Heart left ventricle (tissue), 16 donors: ENCODE measurements at regions not wholly inside any gene's neighbourhood (a gene's known extent, or its start where the extent isn't known, plus 50 kb on each side); places are given as distances from the start of the nearest gene placed in this dataset.

Source experiments
- ATAC-seq, 4 donors: fragments of 200-7000 bp; cut with Tn5 transposase; one replicate each; pipeline ENCODE4 v1.9.1; 2020 to 2022; ENCODE audit warnings: moderate library complexity in 4 of 4, mild to moderate bottlenecking in 3 of 4, moderate number of reproducible peaks in 1 of 4
- DNase-seq, 5 donors: peaks; one replicate each; pipeline ENCODE4 v3.0.0-alpha.2; 2020
- H3K27ac ChIP-seq, 12 donors: fragments of 200-600 bp; sonication (generic) in 4 of 12; one replicate each; pipeline versions ENCODE4 v1.5.0 to v1.8.0; 2016 to 2022; ENCODE audit warnings: mild to moderate bottlenecking in 2 of 12
- H3K27me3 ChIP-seq, 9 donors: fragments of 200-600 bp; sonication (generic) in 2 of 9; one replicate each; pipeline versions ENCODE4 v1.5.1 to v1.8.0; 2016 to 2022; ENCODE audit warnings: mild to moderate bottlenecking in 3 of 9
- H3K36me3 ChIP-seq, 9 donors: fragments of 200-600 bp; sonication (generic) in 2 of 9; one replicate each; pipeline versions ENCODE4 v1.5.0 to v1.8.0; 2018 to 2022; ENCODE audit warnings: mild to moderate bottlenecking in 2 of 9
- H3K4me1 ChIP-seq, 12 donors: fragments of 200-600 bp; sonication (generic) in 4 of 12; one replicate each; pipeline versions ENCODE4 v1.5.0 to v1.8.0; 2016 to 2022; ENCODE audit warnings: mild to moderate bottlenecking in 3 of 12
- H3K4me3 ChIP-seq, 12 donors: fragments of 200-600 bp; sonication (generic) in 4 of 12; one replicate each; pipeline versions ENCODE4 v1.5.0 to v1.8.0; 2017 to 2022; ENCODE audit warnings: mild to moderate bottlenecking in 9 of 12, moderate library complexity in 4 of 12
- H3K9me3 ChIP-seq, 12 donors: fragments of 200-600 bp; sonication (generic) in 4 of 12; one replicate each; pipeline versions ENCODE4 v1.5.0 to v1.8.0; 2016 to 2022; ENCODE audit warnings: mild to moderate bottlenecking in 1 of 12
- CTCF ChIP-seq, 12 donors: fragments of 200-600 bp; sonication (generic) in 4 of 12; IDR thresholded peaks; one replicate each; pipeline versions ENCODE4 v1.5.0 to v1.8.0; 2018 to 2022; ENCODE audit warnings: antibody characterized with exemption in 12 of 12, mild to moderate bottlenecking in 5 of 12
- POLR2A ChIP-seq, 2 donors: fragments of 450-650 bp; IDR thresholded peaks; one replicate each; pipeline ENCODE4 v1.6.1; 2017; ENCODE audit warnings: antibody characterized with exemption in 2 of 2, mild to moderate bottlenecking in 2 of 2, moderate library complexity in 2 of 2
- WGBS, 4 donors: extraction: QIAGEN DNeasy Blood & Tissue Kit in 2 of 4; methylation state at CpG; one replicate each; pipeline versions ENCODE4 v1.1.5 to v1.1.7; 2013 to 2018; 5-methylcytosine and 5-hydroxymethylcytosine counted together
- intact Hi-C, 10 donors: fragments of 100-400 bp; cut with DNase I; formaldehyde crosslinking; loops; one replicate each; pipeline versions ENCODE4 v1.11.1 to v1.14.2; 2022
- donor health status: ischemic (EF 13 %, LVEDD 7.1; RV severe dilation, severe dysfunction).
- donor health status: healthy with polysubstance abuse.
- donor health status: DM: no; HTN: yes; CAD: no.
- donor health status: DM: no; HTN: no; CAD: no.
- donor health status: ischemic (EF 25% LVEDD 6.9; RV normal size, moderate dysfunction).
- donor health status: ischemic (EF 25% LVEDD 5.7; RV mildly dilated, moderate dysfunction).
- donor health status: healthy.
- donor health status: DM: yes; HTN: yes; CAD: no.
- donor health status: ischemic (EF 35%, LVEDD 5.7; RV mildly dilated, moderate dysfunction).
- donor health status: nonischemic (EF 11% LVEDD 7.7; RV severe dilation, severe dysfunction).
- donor health status: DM: yes; HTN: yes; CAD: no.
- donor health status: PGD.
- donor health status: ischemic (EF 29% LVEDD 5.4; RV normal size, mild dysfunction).
- donor health status: nonischemic (EF 23%, LVEDD 6.1; RV moderate dilation, normal function).

GRCh38 chr2:44851518-44851917 is 90.0 kb upstream of the SIX3 start:
- ATAC-seq, result no peak
- Histone ChIP-seq H3K9me3 (no peaks in the 10 kb centered on the region), H3K27me3 (peaks cover 0 to 70% (median 12%) of the 10 kb centered on the region in 9 donors), H3K4me3 (no peak overlapping the region), H3K36me3 (no peaks in the 10 kb centered on the region), H3K4me1 (peaks cover 0 to 7% (median 0%) of the 10 kb centered on the region in 12 donors), H3K27ac (no peak overlapping the region)
- TF ChIP-seq POLR2A (IDR thresholded peaks at IDR 0.05) (no peak), CTCF (IDR thresholded peaks at IDR 0.05) (no peak)
- DNase-seq, result no peak
- intact Hi-C loops, result no loop called here

DNA sequence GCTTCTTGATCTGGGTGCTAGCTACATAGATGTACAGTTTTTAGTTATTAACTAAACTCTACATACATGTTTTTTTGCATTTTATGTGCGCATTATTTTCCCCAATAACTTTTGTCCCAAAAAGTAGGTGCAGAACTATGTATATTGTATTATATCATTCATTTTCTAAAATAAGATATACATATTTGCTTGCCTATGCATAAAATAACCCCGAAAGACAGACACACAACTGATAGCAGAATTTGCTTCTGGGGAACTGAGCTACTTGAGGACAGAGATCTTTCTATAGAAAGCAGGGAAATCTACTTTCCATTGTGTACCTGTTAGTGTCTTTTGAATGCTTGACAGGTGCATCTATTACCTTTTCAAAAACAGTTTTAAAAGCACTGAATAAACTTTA is 88.9 kb upstream of the SIX3 start:
- H3K4me3 ChIP-seq, result no peak overlapping the region
- no peaks in the 10 kb centered on the region for H3K36me3 ChIP-seq
- intact Hi-C loops, result no loop called here
- peaks cover 0 to 64% (median 19%) of the 10 kb centered on the region in 9 donors for H3K27me3 ChIP-seq
- TF ChIP-seq POLR2A (IDR thresholded peaks at IDR 0.05) (no peak), CTCF (IDR thresholded peaks at IDR 0.05) (no peak)
- no peak for DNase-seq
- WGBS, 4 donors, result 84 to 89% (median 84%) methylated on average over 2 of the region's 2 CpGs
- ATAC-seq, result no peak
- H3K27ac ChIP-seq, result no peak overlapping the region
- H3K9me3 ChIP-seq, result no peaks in the 10 kb centered on the region
- H3K4me1 ChIP-seq, result peaks cover 0 to 7% (median 0%) of the 10 kb centered on the region in 12 donors

DNA sequence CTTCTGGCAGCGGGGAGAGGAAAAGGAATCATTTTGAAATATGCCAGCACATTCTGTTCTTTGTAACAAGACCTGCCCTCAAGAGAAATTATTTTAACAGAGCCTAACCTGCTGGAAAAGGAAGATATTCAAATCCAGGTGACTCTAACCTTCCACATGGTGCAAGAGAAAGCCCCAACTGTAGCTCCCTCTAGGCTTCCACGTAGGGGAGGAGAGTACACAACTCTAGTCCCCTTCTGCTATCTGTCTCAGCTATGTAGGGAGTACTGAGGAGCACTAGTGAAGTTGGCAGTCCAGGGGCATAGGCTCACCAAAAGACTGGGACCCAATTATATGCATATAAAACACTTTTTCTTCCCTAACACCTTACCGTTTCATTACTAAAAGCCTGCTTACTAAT is 82.2 kb upstream of the SIX3 start:
- no peak for DNase-seq
- Histone ChIP-seq H3K4me3 (no peak overlapping the region), H3K4me1 (no peaks in the 10 kb centered on the region), H3K9me3 (peaks cover 0 to 9% (median 0%) of the 10 kb centered on the region in 12 donors), H3K27ac (no peak overlapping the region), H3K27me3 (peaks cover 0 to 31% (median 13%) of the 10 kb centered on the region in 9 donors), H3K36me3 (no peaks in the 10 kb centered on the region)
- 51 to 61% (median 57%) methylated on average over 3 of the region's 3 CpGs for WGBS, 4 donors
- no peak for ATAC-seq
- intact Hi-C loops, result no loop called here
- TF ChIP-seq POLR2A (IDR thresholded peaks at IDR 0.05), result no peak
- TF ChIP-seq CTCF (IDR thresholded peaks at IDR 0.05), result no peak

GRCh38 chr2:44866152-44866551 is 75.3 kb upstream of the SIX3 start:
- DNase-seq (no peak), ATAC-seq (no peak)
- intact Hi-C loops, result no loop called here
- no peaks in the 10 kb centered on the region for H3K9me3 ChIP-seq
- no peak overlapping the region for H3K27ac ChIP-seq
- no peak overlapping the region for H3K4me3 ChIP-seq
- no peaks in the 10 kb centered on the region for H3K36me3 ChIP-seq
- no peak for TF ChIP-seq CTCF (IDR thresholded peaks at IDR 0.05)
- TF ChIP-seq POLR2A (IDR thresholded peaks at IDR 0.05), result no peak
- H3K4me1 ChIP-seq, result no peaks in the 10 kb centered on the region
- WGBS, 4 donors, result 79 to 92% (median 88%) methylated on average over 1 of the region's 1 CpG
- H3K27me3 ChIP-seq, result peaks cover 0 to 12% (median 0%) of the 10 kb centered on the region in 9 donors
